CD4-positive, alpha-beta T cell (primary cell): ENCODE measurements at regions not wholly inside any gene's neighbourhood (a gene's known extent, or its start where the extent isn't known, plus 50 kb on each side); places are given as distances from the start of the nearest gene placed in this dataset.
"Not testable (repeated sequence)": the region's sequence is repeated elsewhere in the genome, so short reads cannot be mapped to it uniquely, and the experiment has no call there.

Source experiments
- ATAC-seq: fragments of 200-7000 bp; cut with Tn5 transposase; one replicate; pipeline ENCODE4 v1.10.0; 2022; ENCODE audit warnings: mild to moderate bottlenecking; ENCODE audit not compliant: poor library complexity
- CTCF ChIA-PET: fragments of 350-600 bp; sonication (Branson Sonifier 250); formaldehyde crosslinking; loops from one replicate; lab custom pipeline; 2021; ENCODE audit warnings: antibody characterized with exemption, inconsistent platforms; lab: Charles Lee
- POLR2A ChIA-PET: fragments of 350-600 bp; sonication (Branson Sonifier 250); formaldehyde crosslinking; loops from one replicate; lab custom pipeline; 2021; ENCODE audit warnings: antibody characterized with exemption, inconsistent platforms; lab: Charles Lee
- DNase-seq, 14 experiments: peaks; one replicate each; pipeline ENCODE4 v3.0.0-alpha.2; 2013 to 2020; ENCODE audit warnings: mixed read lengths in 2 of 14
- H3K27ac ChIP-seq, 2 donors: one replicate each; pipeline versions ENCODE4 v1.5.1 to v1.7.0; 2013; ENCODE audit warnings: low read length in 2 of 2, low read depth in 1 of 2, mild to moderate bottlenecking in 1 of 2
- H3K27me3 ChIP-seq, 2 experiments: 1 replicate in 1 of 2; 2 replicates in 1 of 2; pipeline versions ENCODE4 v1.6.1 to v1.7.0; 2013; ENCODE audit warnings: low read length in 2 of 2, control low read depth in 1 of 2, mild to moderate bottlenecking in 1 of 2, moderate library complexity in 1 of 2; ENCODE audit not compliant: insufficient read depth in 2 of 2, control insufficient read depth in 1 of 2
- H3K36me3 ChIP-seq: one replicate; pipeline ENCODE4 v1.6.1; 2013; ENCODE audit warnings: low read length, control low read depth; ENCODE audit not compliant: insufficient read depth
- H3K4me1 ChIP-seq: one replicate; pipeline ENCODE4 v1.6.1; 2013; ENCODE audit warnings: low read length, control low read depth; ENCODE audit not compliant: insufficient read depth
- H3K4me3 ChIP-seq: one replicate; pipeline ENCODE4 v1.5.1; 2013; ENCODE audit warnings: mild to moderate bottlenecking, low read length, moderate library complexity
- H3K9me3 ChIP-seq, 2 experiments: 1 replicate in 1 of 2; 2 replicates in 1 of 2; pipeline versions ENCODE4 v1.6.1 to v1.7.0; 2013; ENCODE audit warnings: low read length in 2 of 2, mild to moderate bottlenecking in 2 of 2, control low read depth in 1 of 2, moderate library complexity in 1 of 2; ENCODE audit not compliant: control insufficient read depth in 1 of 2, insufficient read depth in 1 of 2
- H3K27ac Mint-ChIP-seq: one replicate; pipeline ENCODE4 v1.8.0; 2020; ENCODE audit warnings: mixed read lengths
- H3K27me3 Mint-ChIP-seq: one replicate; pipeline ENCODE4 v1.8.0; 2021; ENCODE audit warnings: mixed read lengths
- H3K36me3 Mint-ChIP-seq: one replicate; pipeline ENCODE4 v1.8.0; 2021; ENCODE audit warnings: low read depth, mixed read lengths
- H3K4me1 Mint-ChIP-seq: one replicate; pipeline ENCODE4 v1.8.0; 2021; ENCODE audit warnings: low read depth, mixed read lengths
- H3K4me3 Mint-ChIP-seq: one replicate; pipeline ENCODE4 v1.8.0; 2020; ENCODE audit warnings: mild to moderate bottlenecking, mixed read lengths
- H3K9me3 Mint-ChIP-seq: one replicate; pipeline ENCODE4 v1.8.0; 2020; ENCODE audit warnings: mixed read lengths
- CTCF ChIP-seq: fragments of 200-600 bp; IDR thresholded peaks from one replicate; pipeline ENCODE4 v1.8.0; 2022; ENCODE audit warnings: antibody characterized with exemption, mild to moderate bottlenecking
- intact Hi-C, 2 experiments: fragments of 100-400 bp; cut with DNase I in 1 of 2; cut with micrococcal nuclease in 1 of 2; formaldehyde crosslinking; loops; one replicate each; pipeline versions ENCODE4 v1.15.1 to v1.9.0; 2023 to 2025; cut with DNase I, micrococcal nuclease

DNA sequence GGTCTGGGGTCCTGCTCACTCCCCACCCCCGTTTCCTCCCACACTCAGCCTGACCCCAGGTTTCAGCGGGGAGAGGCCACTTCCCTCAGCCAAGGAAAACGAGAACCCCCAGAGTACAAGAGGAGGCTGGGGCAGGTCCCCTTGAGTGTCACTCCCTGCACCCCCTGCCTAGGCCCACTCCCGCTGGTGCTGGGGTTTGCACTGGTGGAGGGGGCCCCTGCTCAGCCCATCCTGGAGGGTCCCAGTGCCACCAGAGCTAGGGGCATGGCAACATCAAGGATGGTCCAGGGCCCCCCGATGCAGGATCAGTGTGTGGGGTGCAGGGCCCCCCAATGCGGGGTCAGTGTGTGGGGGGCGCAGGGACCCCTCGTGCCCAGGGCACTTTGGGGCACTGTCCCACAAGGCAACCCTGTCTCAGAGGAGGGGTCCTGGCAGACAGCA is 70.5 kb upstream of the KCTD7 start:
- intact Hi-C loops: loop anchor here (5.0 kb wide), 5 partner anchors 84 to 439 kb away; partner anchors contain the start of genes SBDS (in 1 of the 2) and TYW1 (in 1 of the 2)
- H3K36me3 Mint-ChIP-seq: peaks cover 40% of the 10 kb centered on the region
- ATAC-seq: no peak

GRCh38 chr7:66558660-66559465 is 69.8 kb upstream of the KCTD7 start:
- no peak for TF ChIP-seq CTCF
- H3K27ac Mint-ChIP-seq: no peak overlapping the region
- no peaks in the 10 kb centered on the region for H3K27me3 ChIP-seq
- ChIA-PET POLR2A (no interaction called here), CTCF (interaction anchor here (1.6 to 2.0 kb wide), 2 partner anchors 21 to 31 kb away, joined by 3 to 6 read pairs; no protein-coding TSS in a partner anchor)
- peaks cover 36% of the 10 kb centered on the region for H3K36me3 ChIP-seq
- peaks cover 10% of the 10 kb centered on the region for H3K4me1 ChIP-seq
- peaks cover 4% of the 10 kb centered on the region for H3K4me1 Mint-ChIP-seq
- ATAC-seq: no peak
- H3K27me3 Mint-ChIP-seq: no peaks in the 10 kb centered on the region
- H3K9me3 Mint-ChIP-seq: no peaks in the 10 kb centered on the region
- no peak overlapping the region for H3K4me3 Mint-ChIP-seq
- H3K36me3 Mint-ChIP-seq: peaks cover 41% of the 10 kb centered on the region
- H3K27ac ChIP-seq: no peak overlapping the region
- peak in 1 of 14 experiments; percentile 23 for DNase-seq
- intact Hi-C loops: loop anchor here (5.0 kb wide), 5 partner anchors 83 to 438 kb away; partner anchors contain the start of genes SBDS (in 1 of the 2) and TYW1 (in 1 of the 2)
- no peak overlapping the region for H3K4me3 ChIP-seq
- H3K9me3 ChIP-seq: no peaks in the 10 kb centered on the region

More for the DNA sequence above, 70.5 kb upstream of the KCTD7 start:
- H3K27me3 ChIP-seq: no peaks in the 10 kb centered on the region
- ChIA-PET POLR2A (interaction anchor here (1.0 to 1.4 kb wide), 3 partner anchors 96 to 286 kb away, joined by 3 to 4 read pairs (median 4); no protein-coding TSS in a partner anchor), CTCF (interaction anchor here (0.6 to 2.0 kb wide), 8 partner anchors 10 to 85 kb away, joined by 3 to 6 read pairs (median 4); no protein-coding TSS in a partner anchor)
- DNase-seq: peak in 1 of 14 experiments; percentile 17
- no peak overlapping the region for H3K4me3 Mint-ChIP-seq
- H3K9me3 ChIP-seq: no peaks in the 10 kb centered on the region
- no peaks in the 10 kb centered on the region for H3K27me3 Mint-ChIP-seq
- no peak overlapping the region for H3K27ac ChIP-seq
- H3K4me1 Mint-ChIP-seq: peaks cover 4% of the 10 kb centered on the region
- peaks cover 10% of the 10 kb centered on the region for H3K4me1 ChIP-seq
- H3K4me3 ChIP-seq: no peak overlapping the region
- H3K36me3 ChIP-seq: peaks cover 40% of the 10 kb centered on the region
- H3K9me3 Mint-ChIP-seq: no peaks in the 10 kb centered on the region
- no peak overlapping the region for H3K27ac Mint-ChIP-seq
- TF ChIP-seq CTCF: no peak

DNA sequence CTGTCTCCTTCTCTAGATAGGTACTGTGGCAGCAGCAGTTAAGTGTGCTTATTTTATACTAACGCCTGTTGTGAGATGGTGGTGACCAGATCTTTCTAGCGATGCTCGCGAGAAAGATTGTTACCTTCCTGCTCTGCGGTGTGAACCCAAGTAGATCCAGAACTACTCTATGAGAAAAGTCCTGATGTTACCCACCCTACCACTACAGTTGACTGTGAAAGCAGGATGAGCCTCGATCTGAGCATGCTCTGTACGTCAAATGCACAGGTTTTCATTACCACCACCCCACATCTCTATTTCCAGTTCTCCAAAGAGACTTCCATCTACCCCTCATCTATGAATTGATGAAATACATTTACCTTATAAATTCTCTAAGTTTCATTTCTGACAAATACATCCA is 64.6 kb upstream of the KCTD7 start:
- Mint-ChIP-seq H3K36me3 (peaks cover 63% of the 10 kb centered on the region), H3K4me1 (peaks cover 6% of the 10 kb centered on the region), H3K27me3 (no peaks in the 10 kb centered on the region), H3K9me3 (no peaks in the 10 kb centered on the region), H3K27ac (peak overlapping the region; percentile 84), H3K4me3 (no peak overlapping the region)
- TF ChIP-seq CTCF: no peak
- peaks cover 31% of the 10 kb centered on the region for H3K36me3 ChIP-seq
- DNase-seq: no peak
- no peak overlapping the region for H3K27ac ChIP-seq
- ChIA-PET CTCF (no interaction called here), POLR2A (no interaction called here)
- H3K9me3 ChIP-seq: no peaks in the 10 kb centered on the region
- intact Hi-C loops: loop anchor here in 1 of 2 experiments (5.0 kb wide), 1 partner anchor 438 kb away; no protein-coding TSS in a partner anchor
- no peaks in the 10 kb centered on the region for H3K27me3 ChIP-seq
- no peak for ATAC-seq
- no peaks in the 10 kb centered on the region for H3K4me1 ChIP-seq
- no peak overlapping the region for H3K4me3 ChIP-seq

DNA sequence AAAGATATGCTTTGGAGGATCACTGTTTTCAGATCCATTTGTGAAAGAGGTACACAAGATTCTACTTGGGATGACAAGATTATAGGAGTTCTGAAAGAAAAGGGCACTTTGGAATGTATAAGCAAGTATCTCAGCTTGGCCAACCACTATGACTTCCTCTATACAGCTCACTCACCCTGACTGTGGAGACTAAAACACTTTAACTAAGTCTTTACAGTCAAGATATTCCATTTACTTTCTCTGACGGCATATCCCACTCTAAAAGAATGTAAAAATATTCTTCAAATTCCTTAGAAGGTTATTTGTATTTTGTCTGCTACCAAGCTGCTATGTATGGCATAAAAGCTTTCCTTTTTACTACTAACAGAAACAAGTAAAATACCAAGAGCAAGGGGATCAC is 58.5 kb upstream of the KCTD7 start:
- DNase-seq, CTCF ChIA-PET, H3K4me3 ChIP-seq, H3K27ac ChIP-seq, H3K27me3 ChIP-seq, H3K4me1 ChIP-seq, POLR2A ChIA-PET, H3K9me3 ChIP-seq, H3K9me3 Mint-ChIP-seq, ATAC-seq, H3K4me3 Mint-ChIP-seq, H3K27me3 Mint-ChIP-seq: not testable (repeated sequence)
- Mint-ChIP-seq H3K4me1 (peaks cover 14% of the 10 kb centered on the region), H3K27ac (peak overlapping the region; percentile 33), H3K36me3 (peaks cover 89% of the 10 kb centered on the region)
- peaks cover 61% of the 10 kb centered on the region for H3K36me3 ChIP-seq
- intact Hi-C loops: loop anchor here in 1 of 2 experiments (10.0 kb wide), 1 partner anchor 55 kb away; the partner anchor contains the start of gene KCTD7
